T-cell (primary cell): ENCODE measurements at regions not wholly inside any gene's neighbourhood (a gene's known extent, or its start where the extent isn't known, plus 50 kb on each side); places are given as distances from the start of the nearest gene placed in this dataset.

Source experiments
- ATAC-seq, 4 experiments: fragments of 200-7000 bp in 3 of 4; fragments of 150-1000 bp in 1 of 4; cut with Tn5 transposase; replicated peaks in 1 of 4; 1 replicate in 3 of 4; 2 replicates in 1 of 4; pipeline ENCODE4 v1.10.0; 2021; ENCODE audit warnings: moderate library complexity in 3 of 4, mild to moderate bottlenecking in 2 of 4, moderate number of reproducible peaks in 1 of 4
- CTCF ChIA-PET, 2 donors: fragments of 300-600 bp; sonication (Branson Sonifier 250); formaldehyde crosslinking; loops; one replicate each; lab custom pipeline; 2022; ENCODE audit warnings: antibody characterized with exemption in 2 of 2; lab: Charles Lee
- POLR2A ChIA-PET, 2 donors: fragments of 300-600 bp; sonication (Branson Sonifier 250); formaldehyde crosslinking; loops; one replicate each; lab custom pipeline; 2022; ENCODE audit warnings: antibody characterized with exemption in 2 of 2; lab: Charles Lee
- DNase-seq, 35 experiments: peaks; one replicate each; pipeline versions ENCODE4 v3.0.0 to v3.0.0-alpha.2; 2013 to 2023
- H3K27ac ChIP-seq: one replicate; pipeline ENCODE4 v1.5.1; 2013; ENCODE audit warnings: low read length
- H3K27me3 ChIP-seq, 2 experiments: replicated peaks in 1 of 2; 1 replicate in 1 of 2; 2 replicates in 1 of 2; pipeline versions ENCODE4 v1.6.1 to v1.7.0; 2013; ENCODE audit warnings: low read length in 1 of 2, mixed read lengths in 1 of 2; ENCODE audit not compliant: control insufficient read depth in 2 of 2, insufficient read depth in 2 of 2; ENCODE audit errors: extremely low read depth in 1 of 2
- H3K36me3 ChIP-seq, 2 donors: 1 replicate in 1 of 2; 2 replicates in 1 of 2; pipeline versions ENCODE4 v1.6.1 to v1.7.0; 2013; ENCODE audit warnings: low read length in 1 of 2; ENCODE audit not compliant: control insufficient read depth in 2 of 2, insufficient read depth in 1 of 2; ENCODE audit errors: extremely low read depth in 1 of 2
- H3K4me1 ChIP-seq, 2 experiments: 1 replicate in 1 of 2; 2 replicates in 1 of 2; pipeline versions ENCODE4 v1.6.1 to v1.7.0; 2013; ENCODE audit warnings: low read length in 2 of 2, mixed read lengths in 1 of 2; ENCODE audit not compliant: insufficient read depth in 2 of 2, control insufficient read depth in 1 of 2; ENCODE audit errors: extremely low read depth in 1 of 2
- H3K4me3 ChIP-seq, 2 donors: 1 replicate in 1 of 2; 2 replicates in 1 of 2; pipeline versions ENCODE4 v1.5.1 to v1.7.0; 2013; ENCODE audit warnings: mild to moderate bottlenecking in 2 of 2, low read length in 1 of 2, moderate library complexity in 1 of 2; ENCODE audit not compliant: control insufficient read depth in 1 of 2; ENCODE audit errors: extremely low read depth in 1 of 2
- H3K9me3 ChIP-seq: 2 replicates; pipeline ENCODE4 v1.7.0; 2013
- H3K27ac Mint-ChIP-seq, 2 donors: one replicate each; pipeline ENCODE4 v1.8.0; 2020 to 2021; ENCODE audit warnings: mild to moderate bottlenecking in 2 of 2, mixed read lengths in 2 of 2
- H3K27me3 Mint-ChIP-seq, 2 donors: one replicate each; pipeline ENCODE4 v1.8.0; 2021 to 2022; ENCODE audit warnings: mixed read lengths in 2 of 2
- H3K36me3 Mint-ChIP-seq: one replicate; pipeline ENCODE4 v1.8.0; 2021; ENCODE audit warnings: mixed read lengths
- H3K4me1 Mint-ChIP-seq, 3 donors: one replicate each; pipeline ENCODE4 v1.8.0; 2020 to 2022; ENCODE audit warnings: mixed read lengths in 3 of 3, mild to moderate bottlenecking in 1 of 3
- H3K4me3 Mint-ChIP-seq, 3 donors: one replicate each; pipeline ENCODE4 v1.8.0; 2020 to 2022; ENCODE audit warnings: mild to moderate bottlenecking in 3 of 3, mixed read lengths in 3 of 3, moderate library complexity in 3 of 3
- H3K9me3 Mint-ChIP-seq, 3 donors: one replicate each; pipeline ENCODE4 v1.8.0; 2020 to 2022; ENCODE audit warnings: mixed read lengths in 3 of 3
- WGBS: methylation state at CpG from one replicate; pipeline ENCODE4 v1.1.5; 2013; ENCODE audit warnings: missing lambda C conversion rate; ENCODE audit not compliant: insufficient coverage; 5-methylcytosine and 5-hydroxymethylcytosine counted together

GRCh38 chr7:12947465-12947864, 260.0 kb downstream of the ARL4A start:
- Histone ChIP-seq H3K36me3 (no peaks in the 10 kb centered on the region), H3K4me1 (no peaks in the 10 kb centered on the region), H3K4me3 (no peak overlapping the region), H3K9me3 (no peaks in the 10 kb centered on the region), H3K27me3 (no peaks in the 10 kb centered on the region), H3K27ac (no peak overlapping the region)
- Mint-ChIP-seq H3K4me1 (no peaks in the 10 kb centered on the region), H3K27ac (no peak overlapping the region), H3K4me3 (no peak overlapping the region), H3K36me3 (no peaks in the 10 kb centered on the region), H3K27me3 (no peaks in the 10 kb centered on the region), H3K9me3 (no peaks in the 10 kb centered on the region)
- CTCF ChIA-PET = interaction anchor here in 1 of 2 donors (1.1 kb wide), 1 partner anchor 57 kb away, joined by 3 read pairs; no protein-coding TSS in a partner anchor
- POLR2A ChIA-PET = no interaction called here
- no CpG with 5 or more reads among the region's 5 CpGs for WGBS
- DNase-seq (no peak), ATAC-seq (no peak)

DNA sequence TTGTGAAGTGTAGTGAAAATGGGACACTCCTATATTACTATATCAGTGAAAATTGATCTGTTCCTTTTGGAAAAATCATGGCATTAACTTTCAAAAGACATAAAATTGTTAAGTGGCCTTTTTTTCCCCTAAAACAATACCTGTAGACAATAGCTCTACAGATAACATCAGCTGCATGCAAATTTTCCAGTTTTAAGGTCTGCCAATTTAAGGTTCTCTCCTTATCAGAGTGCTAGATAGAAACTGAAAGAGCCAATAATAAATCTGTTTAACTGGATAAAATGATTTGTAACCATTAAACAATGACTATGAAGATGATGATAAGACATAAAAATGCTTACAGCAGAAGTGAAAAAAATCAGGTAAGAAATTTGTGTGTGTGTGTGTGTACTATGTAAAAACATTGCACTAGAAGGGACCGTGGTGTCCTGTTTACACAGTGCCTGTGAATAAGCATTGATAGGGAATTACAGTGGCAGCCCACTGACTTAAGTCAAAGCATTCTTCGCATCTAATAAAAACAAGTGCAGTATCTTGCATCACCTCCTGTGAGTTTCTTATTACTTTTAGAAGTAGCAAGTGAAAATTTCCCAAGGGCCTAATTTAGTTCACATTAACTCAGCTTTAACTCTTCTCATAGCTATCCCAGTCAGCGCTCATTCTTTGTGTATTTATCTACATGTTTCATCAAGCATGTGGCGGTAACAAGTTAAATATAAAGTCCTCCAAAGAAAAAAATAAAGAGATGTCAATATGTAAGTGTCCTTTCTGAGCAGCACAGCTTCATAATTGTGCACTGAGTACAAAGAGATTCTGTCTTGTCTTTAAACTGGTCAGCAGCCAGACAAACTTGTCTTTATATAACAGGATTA, 261.9 kb downstream of the ARL4A start:
- Histone ChIP-seq H3K4me3 (no peak overlapping the region), H3K36me3 (no peaks in the 10 kb centered on the region), H3K27me3 (no peaks in the 10 kb centered on the region), H3K4me1 (no peaks in the 10 kb centered on the region), H3K9me3 (no peaks in the 10 kb centered on the region), H3K27ac (no peak overlapping the region)
- Mint-ChIP-seq H3K4me3 (no peak overlapping the region), H3K36me3 (no peaks in the 10 kb centered on the region), H3K9me3 (no peaks in the 10 kb centered on the region), H3K27ac (no peak overlapping the region), H3K27me3 (no peaks in the 10 kb centered on the region), H3K4me1 (no peaks in the 10 kb centered on the region)
- ATAC-seq (no peak), DNase-seq (no peak)
- no CpG with 5 or more reads among the region's 4 CpGs for whole genome bisulfite sequencing
- ChIA-PET CTCF (no interaction called here), POLR2A (no interaction called here)

GRCh38 chr7:12951397-12951801, 264.0 kb downstream of the ARL4A start:
- H3K27me3 ChIP-seq = no peaks in the 10 kb centered on the region
- ATAC-seq (no peak), DNase-seq (no peak)
- Mint-ChIP-seq H3K27ac (no peak overlapping the region), H3K27me3 (peaks cover 0 to 3% of the 10 kb centered on the region in 2 donors), H3K36me3 (no peaks in the 10 kb centered on the region), H3K9me3 (no peaks in the 10 kb centered on the region), H3K4me3 (no peak overlapping the region), H3K4me1 (no peaks in the 10 kb centered on the region)
- H3K27ac ChIP-seq = no peak overlapping the region
- CTCF ChIA-PET = interaction anchor here in 1 of 2 donors (0.6 kb wide), 1 partner anchor 41 kb away, joined by 3 read pairs; no protein-coding TSS in a partner anchor
- no peak overlapping the region for H3K4me3 ChIP-seq
- no peaks in the 10 kb centered on the region for H3K4me1 ChIP-seq
- POLR2A ChIA-PET = no interaction called here
- no peaks in the 10 kb centered on the region for H3K36me3 ChIP-seq
- H3K9me3 ChIP-seq = no peaks in the 10 kb centered on the region
- WGBS = no CpG with 5 or more reads among the region's 6 CpGs

- ChIA-PET CTCF (no interaction called here), POLR2A (no interaction called here)
- Mint-ChIP-seq H3K4me3 (no peak overlapping the region), H3K27ac (no peak overlapping the region), H3K36me3 (no peaks in the 10 kb centered on the region), H3K9me3 (no peaks in the 10 kb centered on the region), H3K27me3 (peaks cover 0 to 4% of the 10 kb centered on the region in 2 donors), H3K4me1 (no peaks in the 10 kb centered on the region)
- Histone ChIP-seq H3K27me3 (no peaks in the 10 kb centered on the region), H3K9me3 (no peaks in the 10 kb centered on the region), H3K4me1 (no peaks in the 10 kb centered on the region), H3K27ac (no peak overlapping the region), H3K36me3 (no peaks in the 10 kb centered on the region), H3K4me3 (no peak overlapping the region)
- no peak for ATAC-seq
- DNase-seq = no peak
These were observed 267.1 kb downstream of the ARL4A start for GRCh38 chr7:12954380-12955033.

DNA sequence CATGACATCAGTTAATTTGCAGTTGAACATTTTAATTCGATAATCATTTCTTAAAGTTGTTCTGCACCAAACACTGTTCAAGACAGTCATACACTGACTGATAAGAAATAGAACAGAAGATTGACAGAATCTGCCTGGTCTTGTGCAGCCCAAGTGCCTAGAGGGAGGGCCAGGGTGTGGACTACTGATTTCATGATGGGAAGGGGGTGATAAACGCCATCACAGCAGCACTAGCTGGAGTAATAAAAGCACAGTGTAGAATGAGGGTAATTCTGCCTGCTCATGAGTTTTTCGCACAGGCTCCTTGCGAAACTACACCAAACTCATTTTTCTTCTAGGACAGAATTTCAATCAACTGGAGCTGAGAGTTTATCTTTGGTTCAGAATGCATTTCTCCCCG, 270.1 kb downstream of the ARL4A start:
- H3K4me3 ChIP-seq = no peak overlapping the region
- Mint-ChIP-seq H3K9me3 (no peaks in the 10 kb centered on the region), H3K27ac (no peak overlapping the region), H3K4me1 (no peaks in the 10 kb centered on the region), H3K27me3 (peaks cover 5 to 12% of the 10 kb centered on the region in 2 donors), H3K4me3 (no peak overlapping the region), H3K36me3 (no peaks in the 10 kb centered on the region)
- WGBS = no CpG with 5 or more reads among the region's 5 CpGs
- H3K27me3 ChIP-seq = no peaks in the 10 kb centered on the region
- H3K4me1 ChIP-seq = no peaks in the 10 kb centered on the region
- H3K9me3 ChIP-seq = no peaks in the 10 kb centered on the region
- no peak overlapping the region for H3K27ac ChIP-seq
- DNase-seq (no peak), ATAC-seq (no peak)
- CTCF ChIA-PET = interaction anchor here in 1 of 2 donors (0.6 kb wide), 1 partner anchor 467 kb away, joined by 3 read pairs; no protein-coding TSS in a partner anchor
- POLR2A ChIA-PET = no interaction called here
- no peaks in the 10 kb centered on the region for H3K36me3 ChIP-seq

DNA sequence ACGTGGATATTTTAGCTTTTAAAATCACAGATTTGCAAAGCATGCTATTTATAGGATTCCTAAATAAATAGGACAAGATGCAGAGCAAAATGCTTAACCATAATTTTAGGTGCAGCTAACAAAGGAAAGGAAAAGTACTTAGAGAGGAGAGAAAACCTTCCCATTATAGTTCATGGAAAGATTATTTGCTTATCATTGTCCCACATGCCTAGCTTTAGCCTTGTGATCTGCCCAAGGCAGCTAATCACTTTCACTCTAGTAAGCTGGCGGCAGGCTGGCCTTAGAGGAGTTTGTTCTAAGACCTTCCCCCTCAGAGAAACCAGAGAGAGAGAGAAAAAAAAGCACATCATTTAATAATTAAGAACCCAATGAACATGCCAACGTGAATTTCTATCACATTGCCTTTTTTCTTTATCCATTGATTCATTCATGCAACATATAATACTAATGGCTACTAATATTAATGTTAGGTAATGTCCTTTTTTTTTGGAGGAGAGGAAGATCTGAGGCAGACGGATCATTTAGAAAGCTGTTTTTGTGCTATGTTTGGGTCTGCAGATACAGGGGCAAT, 274.6 kb downstream of the ARL4A start:
- Histone ChIP-seq H3K36me3 (no peaks in the 10 kb centered on the region), H3K27ac (no peak overlapping the region), H3K4me1 (no peaks in the 10 kb centered on the region), H3K4me3 (no peak overlapping the region), H3K9me3 (no peaks in the 10 kb centered on the region), H3K27me3 (no peaks in the 10 kb centered on the region)
- ChIA-PET CTCF (interaction anchor here in 1 of 2 donors (0.7 kb wide), 1 partner anchor 154 kb away, joined by 3 read pairs; no protein-coding TSS in a partner anchor), POLR2A (interaction anchor here in 1 of 2 donors (0.6 kb wide), 1 partner anchor 1793 kb away, joined by 4 read pairs; no protein-coding TSS in a partner anchor)
- ATAC-seq = no peak
- DNase-seq = no peak
- Mint-ChIP-seq H3K9me3 (no peaks in the 10 kb centered on the region), H3K4me1 (no peaks in the 10 kb centered on the region), H3K36me3 (no peaks in the 10 kb centered on the region), H3K27ac (no peak overlapping the region), H3K27me3 (peaks cover 5 to 16% of the 10 kb centered on the region in 2 donors), H3K4me3 (no peak overlapping the region)
- 83% methylated on average over 1 of the region's 4 CpGs for WGBS
